Bronchial epithelial cell (primary cell): ENCODE measurements at regions not wholly inside any gene's neighbourhood (a gene's known extent, or its start where the extent isn't known, plus 50 kb on each side); places are given as distances from the start of the nearest gene placed in this dataset.

Experiments used
- DNase-seq: peaks from one replicate; pipeline ENCODE4 v3.0.0-alpha.2; 2010; ENCODE audit warnings: low read depth
- FAIRE-seq: peaks from 2 replicates; lab custom pipeline; 2011; peaks lifted over from hg19 to GRCh38; lab: Jason Lieb, UNC
- H3K27me3 ChIP-seq: 2 replicates; pipeline ENCODE4 v1.5.1; 2011; ENCODE audit warnings: low read length; ENCODE audit not compliant: control insufficient read depth, insufficient read depth
- H3K36me3 ChIP-seq: 2 replicates; pipeline ENCODE4 v1.5.1; 2011; ENCODE audit warnings: low read length; ENCODE audit not compliant: control insufficient read depth, insufficient read depth
- H3K4me3 ChIP-seq: 2 replicates; pipeline ENCODE4 v1.5.1; 2011; ENCODE audit warnings: mild to moderate bottlenecking, low read depth, low read length, control low read depth
- TF ChIP-seq, protein P1 (sequence below): IDR thresholded peaks from 2 replicates; pipeline ENCODE4 v1.5.1; 2011; ENCODE audit warnings: mild to moderate bottlenecking, moderate library complexity, low read length, control low read depth, inconsistent platforms; ENCODE audit not compliant: insufficient read depth, severe bottlenecking

- Histone ChIP-seq H3K27me3 (no peaks in the 10 kb centered on the region), H3K4me3 (no peak overlapping the region), H3K36me3 (no peaks in the 10 kb centered on the region)
- TF ChIP-seq, protein P1, sequence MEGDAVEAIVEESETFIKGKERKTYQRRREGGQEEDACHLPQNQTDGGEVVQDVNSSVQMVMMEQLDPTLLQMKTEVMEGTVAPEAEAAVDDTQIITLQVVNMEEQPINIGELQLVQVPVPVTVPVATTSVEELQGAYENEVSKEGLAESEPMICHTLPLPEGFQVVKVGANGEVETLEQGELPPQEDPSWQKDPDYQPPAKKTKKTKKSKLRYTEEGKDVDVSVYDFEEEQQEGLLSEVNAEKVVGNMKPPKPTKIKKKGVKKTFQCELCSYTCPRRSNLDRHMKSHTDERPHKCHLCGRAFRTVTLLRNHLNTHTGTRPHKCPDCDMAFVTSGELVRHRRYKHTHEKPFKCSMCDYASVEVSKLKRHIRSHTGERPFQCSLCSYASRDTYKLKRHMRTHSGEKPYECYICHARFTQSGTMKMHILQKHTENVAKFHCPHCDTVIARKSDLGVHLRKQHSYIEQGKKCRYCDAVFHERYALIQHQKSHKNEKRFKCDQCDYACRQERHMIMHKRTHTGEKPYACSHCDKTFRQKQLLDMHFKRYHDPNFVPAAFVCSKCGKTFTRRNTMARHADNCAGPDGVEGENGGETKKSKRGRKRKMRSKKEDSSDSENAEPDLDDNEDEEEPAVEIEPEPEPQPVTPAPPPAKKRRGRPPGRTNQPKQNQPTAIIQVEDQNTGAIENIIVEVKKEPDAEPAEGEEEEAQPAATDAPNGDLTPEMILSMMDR, result no peak
- DNase-seq (peak; percentile 17), FAIRE-seq (no peak)
Measured at GRCh38 chr4:18934197-18934596, 912.6 kb upstream of the LCORL start.

DNA sequence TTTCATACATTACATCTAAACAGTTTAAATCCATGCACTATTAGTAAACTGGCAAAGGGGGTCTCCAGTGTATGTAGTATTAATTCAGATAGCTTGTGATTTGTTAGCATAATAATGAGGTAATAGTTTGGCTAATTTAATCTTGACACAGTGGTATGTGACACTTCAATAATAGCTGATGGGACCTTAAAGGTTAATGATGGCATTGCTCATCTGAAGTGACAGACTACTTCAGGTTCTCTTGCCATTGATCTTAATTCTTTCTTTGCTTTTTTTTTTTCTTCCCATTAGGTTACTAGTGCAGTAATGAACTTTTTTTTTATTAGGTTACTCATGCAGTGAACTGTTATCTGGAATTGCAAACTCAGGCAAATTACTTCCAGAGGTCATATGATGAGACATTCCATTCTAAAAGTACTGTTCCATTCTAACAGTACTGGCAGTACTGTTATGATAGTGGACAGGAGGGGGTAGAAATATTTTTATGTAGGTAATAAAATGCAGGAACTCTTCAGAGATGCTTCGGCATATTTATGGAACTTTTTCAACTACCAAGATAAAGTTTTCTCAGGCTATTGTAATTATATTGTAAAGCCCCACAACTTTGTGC is 911.3 kb upstream of the LCORL start:
- Histone ChIP-seq H3K4me3 (no peak overlapping the region), H3K36me3 (no peaks in the 10 kb centered on the region), H3K27me3 (no peaks in the 10 kb centered on the region)
- FAIRE-seq (no peak), DNase-seq (no peak)
- TF ChIP-seq, protein P1, result no peak

- TF ChIP-seq, protein P1, result no peak
- DNase-seq (no peak), FAIRE-seq (no peak)
- Histone ChIP-seq H3K36me3 (no peaks in the 10 kb centered on the region), H3K27me3 (no peaks in the 10 kb centered on the region), H3K4me3 (no peak overlapping the region)
Measured at GRCh38 chr4:18931643-18932377, 910.3 kb upstream of the LCORL start.

GRCh38 chr4:18930487-18930886 is 908.9 kb upstream of the LCORL start:
- H3K36me3 ChIP-seq, result no peaks in the 10 kb centered on the region
- TF ChIP-seq, protein P1, result no peak
- no peak for FAIRE-seq

DNA sequence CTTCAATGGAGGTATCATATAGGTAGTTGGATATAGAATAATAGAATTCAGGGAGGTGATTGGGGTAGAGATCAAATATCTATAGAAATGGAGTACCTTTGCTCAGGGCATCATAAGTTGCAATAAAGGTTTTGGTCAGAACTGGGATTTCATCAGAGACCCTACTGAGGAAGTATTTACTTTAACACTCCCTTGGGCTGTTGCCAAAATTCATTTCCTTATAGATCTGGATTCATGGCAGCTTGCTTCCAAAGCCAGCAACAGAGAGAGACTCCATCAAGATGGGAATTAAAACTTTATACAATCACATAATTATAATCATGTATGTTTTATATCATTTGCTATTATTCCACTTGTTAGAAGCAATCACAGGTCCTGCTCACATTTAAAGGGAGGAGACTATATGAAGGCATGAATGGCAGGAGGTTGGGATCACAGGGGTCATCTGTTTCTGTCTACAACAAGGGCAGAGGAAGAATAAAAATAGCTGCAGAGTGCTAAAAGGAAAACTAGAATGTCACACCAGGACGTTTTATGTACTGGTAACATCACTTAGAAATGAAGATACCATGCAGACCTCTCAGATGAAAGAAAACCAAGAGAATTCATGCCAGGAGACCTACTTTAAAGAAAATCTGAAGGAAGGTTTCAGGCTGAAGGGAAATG is 902.1 kb upstream of the LCORL start:
- DNase-seq (peak; percentile 8), FAIRE-seq (no peak)
- no peaks in the 10 kb centered on the region for H3K27me3 ChIP-seq
- H3K4me3 ChIP-seq, result no peak overlapping the region
- H3K36me3 ChIP-seq, result no peaks in the 10 kb centered on the region
- TF ChIP-seq, protein P1, result no peak

More at GRCh38 chr4:18930487-18930886, 908.9 kb upstream of the LCORL start:
- Histone ChIP-seq H3K27me3 (no peaks in the 10 kb centered on the region), H3K4me3 (no peak overlapping the region)
- DNase-seq, result no peak
